Caco-2 (cell line): ENCODE measurements at regions not wholly inside any gene's neighbourhood (a gene's known extent, or its start where the extent isn't known, plus 50 kb on each side); places are given as distances from the start of the nearest gene placed in this dataset.

Experiments
- BruUV-seq: library from RNA; stranded (reverse); fragments of 400-500 nt; replicated peaks from 2 replicates; lab custom pipeline; 2021; lab: Mats Ljungman, UMichigan
- CTCF ChIA-PET: fragments of 300-600 bp; sonication (Branson Sonifier 250); formaldehyde crosslinking; loops from one replicate; lab custom pipeline; 2022; ENCODE audit warnings: antibody characterized with exemption; lab: Charles Lee
- POLR2A ChIA-PET: fragments of 300-600 bp; sonication (Branson Sonifier 250); formaldehyde crosslinking; loops from one replicate; lab custom pipeline; 2022; ENCODE audit warnings: antibody characterized with exemption; lab: Charles Lee
- DNase-seq, 2 experiments: peaks; one replicate each; pipeline versions ENCODE4 v3.0.0 to v3.0.0-alpha.2; 2020 to 2022
- H3K27me3 ChIP-seq: replicated peaks from 2 replicates; pipeline ENCODE4 v1.6.0; 2011; ENCODE audit warnings: low read length; ENCODE audit not compliant: control insufficient read depth, insufficient read depth
- H3K36me3 ChIP-seq: 2 replicates; pipeline ENCODE4 v1.5.1; 2011; ENCODE audit warnings: low read length; ENCODE audit not compliant: control insufficient read depth, insufficient read depth
- H3K4me1 ChIP-seq: fragments of 250-450 bp; sonication (Bioruptor Pico); 2 replicates; pipeline ENCODE4 v1.5.1; 2020; ENCODE audit warnings: mild to moderate bottlenecking
- H3K4me3 ChIP-seq: 2 replicates; pipeline ENCODE4 v1.5.1; 2011; ENCODE audit warnings: low read depth, mild to moderate bottlenecking, control low read depth, low read length
- H3K9me3 ChIP-seq: fragments of 250-450 bp; sonication (Bioruptor Pico); 2 replicates; pipeline ENCODE4 v1.5.1; 2020; ENCODE audit warnings: mild to moderate bottlenecking, moderate library complexity
- H3K27ac Mint-ChIP-seq: one replicate; pipeline ENCODE4 v1.8.0; 2022; ENCODE audit warnings: mixed read lengths; ENCODE audit not compliant: unreplicated experiment
- H3K27me3 Mint-ChIP-seq: one replicate; pipeline ENCODE4 v1.8.0; 2022; ENCODE audit warnings: mixed read lengths; ENCODE audit not compliant: insufficient read depth, unreplicated experiment
- H3K36me3 Mint-ChIP-seq: one replicate; pipeline ENCODE4 v1.8.0; 2022; ENCODE audit warnings: mild to moderate bottlenecking, mixed read lengths; ENCODE audit not compliant: insufficient read depth, unreplicated experiment
- H3K4me1 Mint-ChIP-seq: one replicate; pipeline ENCODE4 v1.8.0; 2022; ENCODE audit warnings: low read depth, mixed read lengths; ENCODE audit not compliant: unreplicated experiment
- H3K4me3 Mint-ChIP-seq: one replicate; pipeline ENCODE4 v1.8.0; 2022; ENCODE audit warnings: mild to moderate bottlenecking, moderate library complexity, mixed read lengths; ENCODE audit not compliant: unreplicated experiment
- H3K9me3 Mint-ChIP-seq: one replicate; pipeline ENCODE4 v1.8.0; 2022; ENCODE audit warnings: mixed read lengths; ENCODE audit not compliant: unreplicated experiment
- intact Hi-C: fragments of 100-400 bp; cut with micrococcal nuclease; formaldehyde crosslinking; loops from one replicate; pipeline ENCODE4 v1.10.0; 2022; ENCODE audit not compliant: unreplicated experiment
- TF ChIP-seq, protein P1 (sequence below), 2 experiments: fragments of 200-600 bp in 1 of 2; IDR thresholded peaks; 1 replicate in 1 of 2; 2 replicates in 1 of 2; pipeline versions ENCODE4 v1.5.1 to v1.8.0; 2011 to 2022; ENCODE audit warnings: antibody characterized with exemption in 1 of 2, control low read depth in 1 of 2, inconsistent platforms in 1 of 2, low read depth in 1 of 2, low read length in 1 of 2, mild to moderate bottlenecking in 1 of 2, moderate library complexity in 1 of 2; ENCODE audit not compliant: insufficient read depth in 1 of 2, severe bottlenecking in 1 of 2, unreplicated experiment in 1 of 2

DNA sequence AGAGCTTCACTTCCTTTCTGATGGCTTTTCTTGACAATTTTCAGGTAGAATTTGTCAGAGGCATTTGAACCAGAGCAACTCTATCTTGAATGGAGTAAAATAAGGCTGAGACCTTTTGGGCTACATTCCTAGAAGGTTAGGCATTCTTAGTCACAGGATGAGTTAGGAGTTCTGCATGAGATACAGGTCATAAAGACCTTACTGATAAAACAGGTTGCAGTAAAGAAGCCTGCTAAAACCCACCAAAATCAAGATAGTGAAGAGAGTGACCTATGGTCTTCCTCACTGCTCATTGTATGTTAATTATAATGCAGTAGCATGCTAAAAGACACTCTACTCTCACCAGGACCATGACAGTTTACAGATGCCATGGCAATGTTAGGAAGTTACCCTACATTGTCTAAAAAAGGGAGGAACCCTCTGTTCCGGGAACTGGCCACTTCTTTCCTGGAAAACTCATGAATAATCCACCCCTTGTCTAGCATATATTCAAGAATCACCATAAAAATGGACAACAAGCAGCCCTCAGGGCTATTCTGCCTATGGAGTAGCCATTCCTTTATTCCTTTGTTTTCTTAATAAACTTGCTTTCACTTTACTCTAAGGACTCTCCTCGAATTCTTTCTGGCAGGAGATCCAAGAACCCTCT is 1519.7 kb upstream of the TENM4 start:
- H3K27ac Mint-ChIP-seq, result no peak overlapping the region
- no peak overlapping the region for H3K4me3 Mint-ChIP-seq
- peaks cover 18% of the 10 kb centered on the region for H3K27me3 Mint-ChIP-seq
- no peak for DNase-seq
- no peaks in the 10 kb centered on the region for H3K36me3 ChIP-seq
- TF ChIP-seq, protein P1, sequence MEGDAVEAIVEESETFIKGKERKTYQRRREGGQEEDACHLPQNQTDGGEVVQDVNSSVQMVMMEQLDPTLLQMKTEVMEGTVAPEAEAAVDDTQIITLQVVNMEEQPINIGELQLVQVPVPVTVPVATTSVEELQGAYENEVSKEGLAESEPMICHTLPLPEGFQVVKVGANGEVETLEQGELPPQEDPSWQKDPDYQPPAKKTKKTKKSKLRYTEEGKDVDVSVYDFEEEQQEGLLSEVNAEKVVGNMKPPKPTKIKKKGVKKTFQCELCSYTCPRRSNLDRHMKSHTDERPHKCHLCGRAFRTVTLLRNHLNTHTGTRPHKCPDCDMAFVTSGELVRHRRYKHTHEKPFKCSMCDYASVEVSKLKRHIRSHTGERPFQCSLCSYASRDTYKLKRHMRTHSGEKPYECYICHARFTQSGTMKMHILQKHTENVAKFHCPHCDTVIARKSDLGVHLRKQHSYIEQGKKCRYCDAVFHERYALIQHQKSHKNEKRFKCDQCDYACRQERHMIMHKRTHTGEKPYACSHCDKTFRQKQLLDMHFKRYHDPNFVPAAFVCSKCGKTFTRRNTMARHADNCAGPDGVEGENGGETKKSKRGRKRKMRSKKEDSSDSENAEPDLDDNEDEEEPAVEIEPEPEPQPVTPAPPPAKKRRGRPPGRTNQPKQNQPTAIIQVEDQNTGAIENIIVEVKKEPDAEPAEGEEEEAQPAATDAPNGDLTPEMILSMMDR (IDR thresholded peaks at IDR 0.05; ENCODE audit: insufficient read depth in 1 of 2, low read depth in 1 of 2, low read length in 1 of 2, severe bottlenecking in 1 of 2, unreplicated experiment in 1 of 2), result no peak
- no peaks in the 10 kb centered on the region for H3K4me1 ChIP-seq
- H3K4me3 ChIP-seq, result no peak overlapping the region
- H3K9me3 Mint-ChIP-seq, result no peaks in the 10 kb centered on the region
- peaks cover 5% of the 10 kb centered on the region for H3K4me1 Mint-ChIP-seq
- CTCF ChIA-PET, result no interaction called here
- H3K9me3 ChIP-seq, result no peaks in the 10 kb centered on the region
- H3K36me3 Mint-ChIP-seq, result no peaks in the 10 kb centered on the region
- no TSS peak for BruUV-seq
- intact Hi-C loops, result no loop called here
- peaks cover 2% of the 10 kb centered on the region; the same call in 1 of the 2 replicates for H3K27me3 ChIP-seq
- POLR2A ChIA-PET, result no interaction called here

DNA sequence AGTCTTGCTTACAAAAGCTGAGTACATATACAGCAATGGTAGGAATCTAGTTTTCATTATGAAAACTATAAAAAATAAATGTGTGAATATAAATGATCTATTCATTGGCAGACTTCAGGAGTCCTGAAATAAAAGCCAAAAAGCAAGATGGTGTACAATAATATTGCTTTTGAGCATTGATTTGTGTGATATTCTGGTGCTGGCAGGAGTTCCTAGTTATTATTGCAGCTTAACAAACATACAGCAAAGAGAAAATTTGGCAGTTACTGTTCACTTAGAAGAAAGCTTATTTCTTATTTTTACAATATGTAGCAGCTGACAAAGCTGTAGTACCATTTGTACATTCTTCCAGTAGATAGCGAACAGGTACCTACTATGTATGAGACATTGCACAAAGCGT is 1518.9 kb upstream of the TENM4 start:
- Histone ChIP-seq H3K4me1 (no peaks in the 10 kb centered on the region), H3K4me3 (no peak overlapping the region), H3K9me3 (no peaks in the 10 kb centered on the region), H3K27me3 (peaks cover 2% of the 10 kb centered on the region; the same call in 1 of the 2 replicates), H3K36me3 (no peaks in the 10 kb centered on the region)
- Mint-ChIP-seq H3K27me3 (peaks cover 16% of the 10 kb centered on the region), H3K27ac (no peak overlapping the region), H3K4me1 (peaks cover 5% of the 10 kb centered on the region), H3K9me3 (no peaks in the 10 kb centered on the region), H3K36me3 (no peaks in the 10 kb centered on the region), H3K4me3 (no peak overlapping the region)
- TF ChIP-seq, protein P1 (IDR thresholded peaks at IDR 0.05; ENCODE audit: insufficient read depth in 1 of 2, low read depth in 1 of 2, low read length in 1 of 2, severe bottlenecking in 1 of 2, unreplicated experiment in 1 of 2), result no peak
- CTCF ChIA-PET, result no interaction called here
- POLR2A ChIA-PET, result no interaction called here
- intact Hi-C loops, result no loop called here
- no peak for DNase-seq
- BruUV-seq, result no TSS peak

DNA sequence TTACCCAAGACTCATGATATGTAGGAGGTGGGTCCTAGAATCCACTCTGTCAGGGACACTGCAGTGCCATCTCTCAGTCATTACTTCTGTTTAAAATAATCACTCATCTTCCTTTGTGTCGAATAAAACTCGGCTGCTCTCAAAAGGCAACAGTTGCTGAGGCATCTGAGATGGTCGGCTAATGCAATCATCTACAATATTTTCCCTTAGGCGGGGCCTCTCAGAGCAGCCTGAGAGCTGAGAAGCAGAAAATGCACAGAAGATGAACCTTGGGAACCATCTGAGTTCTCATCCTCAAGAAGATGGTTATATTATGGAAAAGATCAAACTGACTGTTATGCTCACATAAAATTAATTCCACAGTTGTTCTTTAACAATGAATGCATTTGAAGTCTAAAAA is 1518.2 kb upstream of the TENM4 start:
- TF ChIP-seq, protein P1 (IDR thresholded peaks at IDR 0.05; ENCODE audit: insufficient read depth in 1 of 2, low read depth in 1 of 2, low read length in 1 of 2, severe bottlenecking in 1 of 2, unreplicated experiment in 1 of 2), result no peak
- Histone ChIP-seq H3K4me3 (no peak overlapping the region), H3K9me3 (no peaks in the 10 kb centered on the region), H3K27me3 (peaks cover 2% of the 10 kb centered on the region; the same call in 1 of the 2 replicates), H3K4me1 (no peaks in the 10 kb centered on the region), H3K36me3 (no peaks in the 10 kb centered on the region)
- ChIA-PET POLR2A (no interaction called here), CTCF (no interaction called here)
- H3K27me3 Mint-ChIP-seq, result peaks cover 11% of the 10 kb centered on the region
- H3K4me1 Mint-ChIP-seq, result peaks cover 5% of the 10 kb centered on the region
- H3K9me3 Mint-ChIP-seq, result no peaks in the 10 kb centered on the region
- no peak overlapping the region for H3K27ac Mint-ChIP-seq
- no peak for DNase-seq
- no peaks in the 10 kb centered on the region for H3K36me3 Mint-ChIP-seq
- H3K4me3 Mint-ChIP-seq, result no peak overlapping the region
- no TSS peak for BruUV-seq
- intact Hi-C loops, result no loop called here
